HG03442 (cell line): ENCODE measurements at regions not wholly inside any gene's neighbourhood (a gene's known extent, or its start where the extent isn't known, plus 50 kb on each side); places are given as distances from the start of the nearest gene placed in this dataset.
"Not testable (repeated sequence)": the region's sequence is repeated elsewhere in the genome, so short reads cannot be mapped to it uniquely, and the experiment has no call there.

ENCODE experiments used
- ATAC-seq: cut with Tn5 transposase; IDR thresholded peaks from one replicate; pipeline ENCODE4 v1.9.1; 2021; ENCODE audit warnings: mild to moderate bottlenecking, moderate library complexity; ENCODE audit not compliant: unreplicated experiment

- no peak for ATAC-seq
These were observed 1349.3 kb downstream of the GRIK2 start for GRCh38 chr6:102742754-102743356.

DNA sequence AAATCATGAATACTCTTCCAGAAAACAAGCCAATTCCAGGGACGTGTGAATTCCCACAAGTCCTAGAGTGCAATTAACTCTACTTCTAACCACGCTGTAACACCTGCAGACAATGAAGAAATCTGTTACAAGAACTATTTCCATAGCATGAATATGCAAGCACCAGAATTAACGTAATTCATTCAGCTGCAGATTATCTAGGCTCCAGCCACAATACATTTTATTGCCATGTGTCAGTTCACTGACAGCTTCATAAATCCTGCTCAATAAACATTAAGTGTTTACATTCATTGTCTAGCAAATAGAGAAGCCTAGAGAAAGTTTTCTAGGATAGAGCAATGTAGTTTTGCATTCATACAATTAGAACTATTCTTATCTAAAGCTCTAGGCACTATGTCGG, 1348.5 kb downstream of the GRIK2 start:
- no peak for ATAC-seq

GRCh38 chr6:102736941-102737368, 1343.4 kb downstream of the GRIK2 start:
- ATAC-seq, result no peak

- ATAC-seq, result no peak
These were observed 1339.4 kb downstream of the GRIK2 start for GRCh38 chr6:102732898-102733297.

DNA sequence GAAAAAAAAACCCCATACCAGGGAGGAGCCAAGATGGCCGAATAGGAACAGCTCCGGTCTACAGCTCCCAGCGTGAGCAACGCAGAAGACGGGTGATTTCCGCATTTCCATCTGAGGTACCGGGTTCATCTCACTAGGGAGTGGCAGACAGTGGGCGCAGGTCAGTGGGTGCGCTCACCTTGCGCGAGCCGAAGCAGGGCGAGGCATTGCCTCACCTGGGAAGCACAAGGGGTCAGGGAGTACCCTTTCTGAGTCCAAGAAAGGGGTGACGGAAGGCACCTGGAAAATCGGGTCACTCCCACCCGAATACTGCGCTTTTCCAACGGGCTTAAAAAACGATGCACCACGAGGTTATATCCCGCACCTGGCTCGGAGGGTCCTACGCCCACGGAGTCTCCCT, 1328.6 kb downstream of the GRIK2 start:
- ATAC-seq, result not testable (repeated sequence)

DNA sequence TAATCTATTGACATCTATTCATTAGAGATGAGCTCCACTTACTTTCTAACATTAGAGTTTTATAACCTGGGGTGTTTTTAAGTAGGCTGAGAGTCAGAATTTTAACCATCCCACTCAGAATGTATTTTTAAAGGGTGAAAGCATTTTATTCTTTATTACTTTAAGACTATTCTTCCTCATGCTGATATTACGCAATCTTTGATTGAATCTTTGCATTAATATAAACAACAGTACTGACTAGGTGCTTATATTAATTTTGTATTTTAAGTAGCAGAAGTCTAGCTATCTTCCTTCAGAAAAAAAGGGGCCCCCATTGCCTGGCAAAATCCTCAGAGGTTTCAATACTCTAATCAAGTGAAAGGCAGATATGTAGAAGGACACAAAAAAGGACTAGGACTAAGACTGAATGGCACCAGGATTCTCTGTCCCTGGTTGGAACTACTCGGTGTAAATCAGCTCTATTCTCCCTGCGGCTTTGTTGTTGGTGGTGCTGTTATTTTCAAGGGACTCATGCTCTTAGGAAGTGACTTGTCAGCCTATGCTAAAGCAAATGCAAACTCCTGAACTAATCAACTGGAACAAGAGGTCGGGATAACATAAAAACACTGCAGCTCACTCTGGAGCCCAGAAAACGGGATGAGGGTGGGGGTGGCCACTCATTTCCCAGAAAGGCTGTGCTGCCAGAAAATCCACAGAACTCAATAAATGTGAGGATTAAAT, 1324.4 kb downstream of the GRIK2 start:
- ATAC-seq, result no peak

DNA sequence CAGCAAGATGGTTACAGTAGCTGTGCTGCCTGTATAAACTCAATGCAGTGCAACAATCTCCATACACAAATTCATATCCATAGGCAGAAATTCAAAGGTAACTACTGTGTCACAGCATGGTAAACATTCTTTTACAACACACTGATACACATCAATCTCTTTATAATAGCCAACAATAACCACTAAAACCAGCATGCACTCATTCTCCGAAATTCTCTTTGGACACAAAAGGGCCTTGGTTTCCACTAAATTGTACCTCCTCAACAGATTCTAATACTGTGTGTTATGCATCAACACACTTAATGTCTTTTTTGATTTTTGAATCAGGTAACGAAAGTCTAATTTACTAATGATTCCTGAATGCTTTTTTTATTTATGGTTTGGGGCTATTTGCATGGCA, 1323.7 kb downstream of the GRIK2 start:
- ATAC-seq, result no peak

GRCh38 chr6:102701019-102701418, 1307.5 kb downstream of the GRIK2 start:
- ATAC-seq, result no peak

GRCh38 chr6:102686461-102686860, 1293.0 kb downstream of the GRIK2 start:
- ATAC-seq, result no peak

GRCh38 chr6:102680413-102680812, 1286.9 kb downstream of the GRIK2 start:
- no peak for ATAC-seq

DNA sequence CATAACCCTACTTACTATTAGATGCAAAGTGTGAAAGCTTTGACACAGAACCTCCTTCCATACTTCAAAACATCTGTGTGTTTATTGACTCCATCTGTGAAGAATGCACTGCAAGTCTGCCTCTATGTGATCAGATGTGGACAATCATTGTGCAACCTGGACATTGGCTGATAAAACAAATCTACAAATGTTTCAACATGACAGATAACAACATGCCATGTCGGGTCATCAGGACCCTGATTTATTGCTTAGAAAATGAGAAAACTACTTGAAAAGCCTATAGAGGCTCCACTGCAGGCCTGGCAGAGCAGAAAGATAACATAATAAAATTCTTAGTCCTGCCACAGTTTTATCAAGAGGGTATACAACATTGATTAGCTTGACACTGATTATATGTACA, 1286.4 kb downstream of the GRIK2 start:
- no peak for ATAC-seq

DNA sequence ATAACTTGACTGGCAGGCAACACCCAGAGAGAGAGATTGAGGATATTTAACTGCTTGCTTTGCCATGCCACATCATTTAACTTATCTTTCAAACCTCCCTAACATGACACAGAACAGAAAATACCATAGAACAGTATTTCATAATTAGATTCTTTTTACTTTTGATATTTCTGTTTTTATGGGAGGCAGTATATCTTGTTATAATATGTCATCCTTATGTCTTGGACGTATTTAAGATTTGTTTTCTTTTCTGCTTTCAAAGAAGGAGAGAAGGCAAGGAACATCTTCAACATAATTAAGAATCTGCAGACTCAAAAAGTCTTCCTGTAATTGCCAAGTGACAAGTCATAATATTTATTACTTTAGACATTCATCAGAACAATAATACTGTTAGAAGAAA, 1283.7 kb downstream of the GRIK2 start:
- ATAC-seq, result no peak

DNA sequence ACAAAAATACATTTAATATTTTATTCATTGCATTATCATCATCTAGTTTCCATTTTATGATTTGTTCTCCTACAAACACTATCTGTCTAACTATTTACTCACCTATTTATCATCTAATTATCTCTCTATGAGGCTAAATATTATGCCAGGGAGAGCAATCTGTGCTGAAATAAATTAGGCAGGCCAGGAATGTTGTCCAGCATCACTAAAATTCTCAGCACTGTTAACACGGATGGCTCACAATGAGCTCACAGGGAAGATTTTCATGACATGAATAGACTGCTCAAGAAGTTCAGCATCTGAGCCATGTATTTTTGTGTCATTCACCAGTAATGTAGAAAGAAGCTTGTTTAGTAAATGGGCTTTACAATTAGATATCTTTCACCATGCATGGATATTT, 1277.2 kb downstream of the GRIK2 start:
- no peak for ATAC-seq

GRCh38 chr6:102662851-102663250, 1269.3 kb downstream of the GRIK2 start:
- ATAC-seq, result no peak

DNA sequence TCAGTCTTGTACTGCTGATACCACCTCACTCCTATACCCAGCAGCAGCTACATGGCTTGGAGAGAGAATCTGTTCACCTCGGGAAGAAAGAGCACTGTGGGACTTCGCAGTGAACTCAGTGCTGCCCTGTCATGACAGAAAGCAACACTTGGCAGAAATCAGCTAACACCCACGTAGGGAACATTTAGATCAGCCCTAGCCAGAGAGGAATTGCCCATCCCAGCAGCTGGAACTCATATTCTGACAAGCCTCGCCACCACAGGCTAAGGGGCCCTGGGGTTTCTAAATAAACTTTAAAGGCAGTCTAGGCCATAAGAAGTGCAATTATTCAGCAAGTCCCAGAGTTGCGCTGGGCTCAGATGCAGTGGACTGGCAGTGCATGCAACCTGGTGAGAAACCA, 1266.8 kb downstream of the GRIK2 start:
- no peak for ATAC-seq

- no peak for ATAC-seq
These were observed 1262.3 kb downstream of the GRIK2 start for GRCh38 chr6:102655823-102656222.

DNA sequence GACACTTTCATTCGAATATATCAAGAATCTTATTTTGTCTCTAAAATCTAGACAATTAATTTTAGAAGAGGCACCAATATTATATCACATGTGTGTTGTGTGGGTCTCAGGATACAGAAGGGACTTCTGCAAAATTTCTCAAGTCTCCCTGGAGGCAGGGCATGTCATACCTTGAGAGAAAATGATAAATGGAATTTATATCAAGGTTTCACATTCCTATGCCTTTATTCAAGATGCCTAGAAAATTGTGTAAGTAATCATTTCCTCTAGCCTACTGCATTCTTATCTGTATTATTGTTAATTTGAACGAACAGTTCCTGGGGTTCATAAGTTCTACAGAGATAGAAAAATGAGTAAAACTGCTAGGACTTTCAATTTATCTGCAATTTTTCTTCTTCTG, 1247.9 kb downstream of the GRIK2 start:
- ATAC-seq, result no peak

DNA sequence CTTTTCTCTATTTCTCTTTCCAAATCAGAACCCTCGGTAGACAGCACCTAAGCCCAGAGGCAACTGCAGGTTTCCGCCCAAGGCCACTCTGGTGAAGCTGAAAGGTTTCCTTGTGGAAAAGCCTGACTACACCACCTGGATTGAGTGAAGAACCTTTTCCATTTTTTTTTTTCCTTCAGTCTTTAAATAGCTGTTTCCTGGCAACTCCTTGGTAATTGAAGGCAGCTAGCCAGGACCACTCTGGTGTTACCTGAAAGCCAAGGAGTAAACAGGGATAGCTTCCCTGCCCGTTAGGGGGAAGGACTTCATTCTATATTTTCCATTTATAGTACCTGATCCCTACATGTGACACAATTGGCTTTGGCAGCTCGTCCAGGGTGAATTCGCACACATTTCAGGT, 1238.4 kb downstream of the GRIK2 start:
- ATAC-seq, result no peak

GRCh38 chr6:102623201-102623600, 1229.7 kb downstream of the GRIK2 start:
- no peak for ATAC-seq

DNA sequence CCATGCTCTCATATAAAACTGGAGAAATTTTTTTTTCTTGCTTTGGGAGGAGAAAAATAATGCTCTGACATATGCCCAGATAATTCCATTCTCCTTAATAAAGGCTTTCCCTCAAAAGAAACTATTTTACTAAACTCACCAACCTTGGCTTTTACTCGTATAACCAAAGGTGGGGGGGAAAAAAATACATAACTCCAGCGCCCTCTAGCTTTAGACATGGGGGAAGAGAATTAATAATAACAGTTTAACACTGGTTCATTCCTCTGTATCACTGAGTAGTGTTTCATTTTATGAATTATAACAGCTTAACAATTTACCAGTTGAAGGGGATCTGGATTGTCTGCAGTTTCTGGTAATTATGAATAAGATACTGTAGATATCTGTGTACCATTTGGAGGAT, 1226.1 kb downstream of the GRIK2 start:
- peak; percentile 47 for ATAC-seq

DNA sequence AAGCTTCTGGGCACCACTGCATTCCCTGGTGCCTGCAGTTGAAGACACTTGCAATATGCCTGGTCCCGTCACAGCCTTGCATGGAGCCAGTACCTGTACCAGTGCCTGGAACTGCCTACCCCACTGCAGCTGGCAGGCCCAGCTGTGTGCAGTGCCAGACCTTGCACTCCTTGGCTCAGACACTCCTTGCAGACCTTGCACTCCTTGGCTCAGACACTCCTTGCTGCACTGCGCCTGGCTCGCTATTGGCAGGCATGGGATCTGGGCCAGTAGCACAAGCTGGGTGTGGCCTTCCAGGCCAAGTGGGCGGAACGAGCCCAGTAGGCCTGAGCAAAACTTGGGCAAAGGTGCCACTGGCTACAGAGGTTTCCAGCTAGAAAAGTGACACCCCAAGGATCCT, 1189.1 kb downstream of the GRIK2 start:
- ATAC-seq, result no peak

DNA sequence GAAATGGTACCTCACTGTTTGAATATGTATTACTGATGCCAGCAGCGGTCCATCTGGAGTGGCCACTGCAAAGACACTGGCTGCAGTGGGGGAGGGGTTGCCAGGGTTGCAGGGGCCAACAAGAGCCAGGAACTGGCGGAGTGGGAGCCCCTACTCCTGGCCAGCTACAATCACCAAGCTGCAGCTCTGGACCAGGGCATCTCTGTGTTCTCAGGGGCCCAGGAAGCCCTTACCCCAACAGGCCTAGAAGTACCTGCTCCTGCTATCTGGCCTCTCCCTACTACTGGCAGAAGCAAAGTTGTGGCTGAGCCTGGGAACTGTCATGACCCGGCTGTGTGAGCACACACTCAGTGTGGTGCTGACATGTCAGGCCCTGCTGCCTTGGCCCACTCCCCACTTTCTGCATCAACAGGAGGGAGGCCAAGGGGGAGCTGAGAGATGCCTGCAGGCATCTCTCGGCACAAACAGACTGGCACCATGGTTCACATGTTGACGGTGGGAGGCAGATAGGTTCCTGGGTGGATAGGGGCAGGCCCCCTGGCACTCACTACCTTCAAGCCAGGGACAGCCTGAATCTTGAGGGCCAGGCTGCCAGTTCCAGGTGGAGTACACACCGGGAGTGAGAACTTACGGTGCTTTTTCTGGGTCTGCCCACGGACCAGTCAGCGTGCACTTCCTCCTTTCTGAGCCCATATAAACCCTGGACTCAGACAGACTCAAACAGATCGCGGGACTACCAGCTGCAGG, 1188.0 kb downstream of the GRIK2 start:
- ATAC-seq, result no peak
